K562 (cell line): ENCODE measurements at regions not wholly inside any gene's neighbourhood (a gene's known extent, or its start where the extent isn't known, plus 50 kb on each side); places are given as distances from the start of the nearest gene placed in this dataset.

ENCODE experiments used
- ATAC-seq: fragments of 200-7000 bp; cut with Tn5 transposase; 3 replicates; pipeline ENCODE4 v1.9.1; 2020; ENCODE audit warnings: moderate library complexity
- BruUV-seq: library from RNA; stranded (reverse); fragments of 400-500 nt; replicated peaks from 2 replicates; lab custom pipeline; 2021; lab: Mats Ljungman, UMichigan
- CTCF ChIA-PET: fragments of 300-600 bp; formaldehyde crosslinking; extraction: SDS; loops from one replicate; lab custom pipeline; 2021; ENCODE audit warnings: low intra/inter-chr PET ratio; lab: Yijun Ruan, JAX
- POLR2A ChIA-PET: fragments of 300-600, 350-650 bp; sonication (Branson Sonifier 250); formaldehyde crosslinking; extraction: SDS; loops from one replicate; lab custom pipeline; 2021; ENCODE audit warnings: antibody characterized with exemption, inconsistent platforms; lab: Yijun Ruan, JAX
- DNase-seq, 4 experiments: peaks; one replicate each; pipeline versions ENCODE4 v3.0.0 to v3.0.0-alpha.2; 2011 to 2018; ENCODE audit warnings: low spot score in 3 of 4, mixed read lengths in 3 of 4; ENCODE audit errors: extremely low read depth in 1 of 4
- FAIRE-seq: peaks from 2 replicates; lab custom pipeline; 2011; peaks lifted over from hg19 to GRCh38; lab: Jason Lieb, UNC
- H2AFZ ChIP-seq: 2 replicates; pipeline ENCODE4 v1.6.0; 2011; ENCODE audit warnings: low read depth, low read length, control low read depth, inconsistent platforms
- H3K27ac ChIP-seq: fragments of 200-600 bp; 3 replicates; pipeline ENCODE4 v1.8.0; 2011; ENCODE audit warnings: low read depth, mild to moderate bottlenecking, control low read depth, inconsistent platforms, low read length, moderate library complexity, mixed read lengths; ENCODE audit errors: extremely low read depth
- H3K27me3 ChIP-seq, 2 experiments: fragments of 300-600 bp in 1 of 2; 2 replicates in 1 of 2; 3 replicates in 1 of 2; pipeline versions ENCODE4 v1.6.0 to v1.8.0; 2011; ENCODE audit warnings: inconsistent platforms in 2 of 2, low read length in 2 of 2, mild to moderate bottlenecking in 1 of 2, mixed read lengths in 1 of 2, moderate library complexity in 1 of 2; ENCODE audit not compliant: control insufficient read depth in 2 of 2, insufficient read depth in 2 of 2
- H3K36me3 ChIP-seq: fragments of 300-600 bp; 3 replicates; pipeline ENCODE4 v1.8.0; 2011; ENCODE audit warnings: mild to moderate bottlenecking, low read length, inconsistent platforms; ENCODE audit not compliant: control insufficient read depth, insufficient read depth
- H3K4me1 ChIP-seq, 2 experiments: fragments of 200-600 bp in 1 of 2; replicated peaks in 1 of 2; 2 replicates in 1 of 2; 3 replicates in 1 of 2; pipeline versions ENCODE4 v1.5.1 to v1.8.0; 2011; ENCODE audit warnings: inconsistent platforms in 2 of 2, low read length in 2 of 2, mild to moderate bottlenecking in 1 of 2, mixed read lengths in 1 of 2, moderate library complexity in 1 of 2; ENCODE audit not compliant: control insufficient read depth in 2 of 2, insufficient read depth in 2 of 2
- H3K4me2 ChIP-seq: 2 replicates; pipeline ENCODE4 v1.6.1; 2011; ENCODE audit warnings: low read length, control low read depth, inconsistent platforms, mixed read lengths; ENCODE audit not compliant: insufficient read depth
- H3K4me3 ChIP-seq: fragments of 200-600 bp; sonication (generic), shearing (Covaris generic); 2 replicates; pipeline ENCODE4 v1.5.1; 2016; ENCODE audit warnings: control low read depth, inconsistent platforms
- H3K79me2 ChIP-seq: fragments of 200-600 bp; 3 replicates; pipeline ENCODE4 v1.8.0; 2011; ENCODE audit warnings: low read length, inconsistent platforms; ENCODE audit not compliant: control insufficient read depth, insufficient read depth
- H3K9ac ChIP-seq, 2 experiments: 2 replicates each; pipeline versions ENCODE4 v1.6.0 to v1.6.1; 2011; ENCODE audit warnings: low read depth in 2 of 2, low read length in 2 of 2, control low read depth in 1 of 2, inconsistent platforms in 1 of 2, mild to moderate bottlenecking in 1 of 2, mixed read lengths in 1 of 2; ENCODE audit not compliant: insufficient read depth in 1 of 2
- H3K9me1 ChIP-seq: one replicate; pipeline ENCODE4 v1.6.0; 2011; ENCODE audit warnings: inconsistent platforms, mild to moderate bottlenecking, low read length, moderate library complexity; ENCODE audit not compliant: control insufficient read depth, insufficient read depth
- H3K9me3 ChIP-seq: replicated peaks from 2 replicates; pipeline ENCODE4 v1.5.1; 2011; ENCODE audit warnings: low read depth, low read length, inconsistent platforms; ENCODE audit not compliant: control insufficient read depth, insufficient read depth
- H4K20me1 ChIP-seq: replicated peaks from 2 replicates; pipeline ENCODE4 v1.6.1; 2011; ENCODE audit warnings: low read length, inconsistent platforms, mixed read lengths; ENCODE audit not compliant: control insufficient read depth, insufficient read depth
- CLOCK ChIP-seq: fragments of 250-450 bp; sonication (Bioruptor Pico); IDR thresholded peaks from 2 replicates; pipeline ENCODE4 v1.4.0; 2020; ENCODE audit warnings: mild to moderate bottlenecking, moderate library complexity, borderline replicate concordance
- CTBP1 ChIP-seq: fragments of 450-650 bp; IDR thresholded peaks from 2 replicates; pipeline ENCODE4 v1.6.1; 2016; ENCODE audit warnings: borderline replicate concordance
- EGR1 ChIP-seq: fragments of 450-650 bp; conservative IDR thresholded peaks from 2 replicates; pipeline ENCODE4 v1.6.1; 2017; ENCODE audit warnings: mild to moderate bottlenecking
- ELF4 ChIP-seq: fragments of 450-650 bp; formaldehyde crosslinking; IDR thresholded peaks from 2 replicates; pipeline ENCODE4 v1.4.0; 2022; ENCODE audit warnings: missing genetic modification characterization
- HMGXB4 ChIP-seq: sonication (generic); formaldehyde crosslinking; IDR thresholded peaks from 2 replicates; pipeline ENCODE4 v1.8.1; 2023; ENCODE audit warnings: mild to moderate bottlenecking, missing genetic modification reagents
- IFI16 ChIP-seq: fragments of 250-450 bp; sonication (Bioruptor Pico); IDR thresholded peaks from 2 replicates; pipeline ENCODE4 v2.1.2; 2022; ENCODE audit warnings: mild to moderate bottlenecking, inconsistent platforms
- KAT8 ChIP-seq: fragments of 450-650 bp; IDR thresholded peaks from 2 replicates; pipeline ENCODE4 v1.6.1; 2016; ENCODE audit warnings: low read depth, mild to moderate bottlenecking
- KHSRP ChIP-seq: fragments of 450-650 bp; IDR thresholded peaks from 2 replicates; pipeline ENCODE4 v1.6.1; 2017
- MCM7 ChIP-seq, 2 experiments: fragments of 450-650 bp; IDR thresholded peaks; 2 replicates each; pipeline ENCODE4 v1.6.1; 2016 to 2018
- MXD1 ChIP-seq: fragments of 250-450 bp; sonication (Bioruptor Pico); IDR thresholded peaks from 2 replicates; pipeline ENCODE4 v1.8.0; 2021; ENCODE audit warnings: borderline replicate concordance, mild to moderate bottlenecking, moderate library complexity; ENCODE audit not compliant: poor library complexity, severe bottlenecking
- NBN ChIP-seq: fragments of 450-650 bp; IDR thresholded peaks from 2 replicates; pipeline ENCODE4 v1.6.1; 2016; ENCODE audit warnings: low read depth, mild to moderate bottlenecking
- NKRF ChIP-seq: fragments of 450-650 bp; IDR thresholded peaks from 2 replicates; pipeline ENCODE4 v1.6.1; 2016; ENCODE audit warnings: borderline replicate concordance
- PPARD ChIP-seq: fragments of 250-450 bp; sonication (Bioruptor Pico); IDR thresholded peaks from 2 replicates; pipeline ENCODE4 v1.8.0; 2022; ENCODE audit warnings: inconsistent platforms, mild to moderate bottlenecking, moderate library complexity
- RBM17 ChIP-seq: fragments of 200-400 bp; formaldehyde crosslinking; IDR thresholded peaks from 2 replicates; pipeline ENCODE4 v1.6.1; 2017; ENCODE audit warnings: low read depth, mild to moderate bottlenecking, low read length, borderline replicate concordance
- ZBTB12 ChIP-seq: fragments of 250-450 bp; sonication (Bioruptor Pico); IDR thresholded peaks from 2 replicates; pipeline ENCODE4 v1.4.0; 2020
- ZNF75A ChIP-seq: fragments of 450-650 bp; formaldehyde crosslinking; IDR thresholded peaks from 2 replicates; pipeline ENCODE4 v1.4.0; 2020; ENCODE audit warnings: mild to moderate bottlenecking
- ZNF780A ChIP-seq: fragments of 250-450 bp; sonication (Bioruptor Pico); IDR thresholded peaks from 2 replicates; pipeline ENCODE4 v1.5.0; 2021; ENCODE audit warnings: mild to moderate bottlenecking
- WGBS: fragments of 100-300 bp; shearing (Covaris generic); methylation state at CpG from one replicate; pipeline ENCODE4 v1.1.6; 2016; ENCODE audit warnings: low coverage, mixed read lengths; ENCODE audit not compliant: insufficient coverage; ENCODE audit errors: missing lambda C conversion rate; 5-methylcytosine and 5-hydroxymethylcytosine counted together
- in situ Hi-C: fragments of 300-500 bp; cut with MboI; formaldehyde crosslinking; loops from 4 replicates; pipeline ENCODE4 v1.15.0; 2018; ENCODE audit warnings: inconsistent platforms, mixed read lengths
- intact Hi-C: fragments of 100-400 bp; cut with micrococcal nuclease; formaldehyde crosslinking; loops from 2 replicates; pipeline ENCODE4 v1.14.2; 2022

- no peak overlapping the region for H3K4me3 ChIP-seq
- no peaks in the 10 kb centered on the region for H3K79me2 ChIP-seq
- intact Hi-C loops (no loop called here), in situ Hi-C loops (no loop called here)
- no peak overlapping the region for H3K9ac ChIP-seq
- H3K9me3 ChIP-seq = no peaks in the 10 kb centered on the region
- BruUV-seq = no TSS peak
- ATAC-seq = no peak
- no peak overlapping the region for H2AFZ ChIP-seq
- CTCF ChIA-PET = no interaction called here
- POLR2A ChIA-PET = no interaction called here
- H3K4me2 ChIP-seq = no peak overlapping the region
- no peaks in the 10 kb centered on the region for H3K36me3 ChIP-seq
- H3K9me1 ChIP-seq = no peaks in the 10 kb centered on the region
- H3K27ac ChIP-seq = no peak overlapping the region
- no peaks in the 10 kb centered on the region for H3K27me3 ChIP-seq
- no peak for DNase-seq
- FAIRE-seq = no peak
- H3K4me1 ChIP-seq = no peaks in the 10 kb centered on the region
- H4K20me1 ChIP-seq = no peaks in the 10 kb centered on the region
- WGBS = 0% methylated on average over 1 of the region's 1 CpG
- no peak for TF ChIP-seq NBN
- no peak for TF ChIP-seq RBM17
- TF ChIP-seq CTBP1 = no peak
- no peak for TF ChIP-seq MXD1 (CRISPR knock-in tag)
- TF ChIP-seq PPARD (CRISPR knock-in tag) = no peak
- TF ChIP-seq EGR1 = no peak
- no peak for TF ChIP-seq CLOCK (CRISPR knock-in tag)
- no peak for TF ChIP-seq HMGXB4 (CRISPR knock-in tag)
- no peak for TF ChIP-seq ZNF780A (CRISPR knock-in tag)
- TF ChIP-seq NKRF = no peak
- no peak for TF ChIP-seq ELF4 (CRISPR knock-in tag)
- TF ChIP-seq KHSRP = no peak
- no peak for TF ChIP-seq ZNF75A (CRISPR knock-in tag)
- no peak for TF ChIP-seq ZBTB12 (CRISPR knock-in tag)
- TF ChIP-seq IFI16 (CRISPR knock-in tag) = no peak
- TF ChIP-seq MCM7 (IDR thresholded peaks at IDR 0.05) = no peak
- no peak for TF ChIP-seq KAT8
Measured at GRCh38 chr18:66872277-66872676, 268.4 kb upstream of the CDH19 start.
